ENCODE measurements at regions not wholly inside any gene's neighbourhood (a gene's known extent, or its start where the extent isn't known, plus 50 kb on each side); places are given as distances from the start of the nearest gene placed in this dataset.
"Not testable (repeated sequence)": the region's sequence is repeated elsewhere in the genome, so short reads cannot be mapped to it uniquely, and the experiment has no call there.

DNA sequence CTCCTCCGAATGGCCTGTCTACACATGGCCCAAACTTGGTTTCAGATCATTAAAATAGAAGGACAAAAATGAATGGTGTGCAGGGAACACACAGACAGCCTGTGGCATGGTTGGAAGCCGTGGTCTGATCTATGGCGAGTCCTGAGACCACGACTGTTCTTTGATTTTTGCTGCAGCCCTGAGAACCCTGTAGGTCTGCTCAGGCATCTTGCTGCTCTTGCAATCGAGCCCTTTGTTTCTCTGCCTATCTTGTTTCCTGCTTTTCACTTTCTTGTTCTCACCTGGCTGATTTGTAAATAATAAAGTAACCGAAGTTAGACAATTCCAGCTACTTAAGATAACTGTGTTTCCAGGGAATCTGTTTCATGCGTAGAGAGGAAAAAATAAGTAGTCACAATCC lies 54.1 kb upstream of the NBPF9 start:
- not testable (repeated sequence) for DNase-seq (ENCODE audit: low read depth)

DNA sequence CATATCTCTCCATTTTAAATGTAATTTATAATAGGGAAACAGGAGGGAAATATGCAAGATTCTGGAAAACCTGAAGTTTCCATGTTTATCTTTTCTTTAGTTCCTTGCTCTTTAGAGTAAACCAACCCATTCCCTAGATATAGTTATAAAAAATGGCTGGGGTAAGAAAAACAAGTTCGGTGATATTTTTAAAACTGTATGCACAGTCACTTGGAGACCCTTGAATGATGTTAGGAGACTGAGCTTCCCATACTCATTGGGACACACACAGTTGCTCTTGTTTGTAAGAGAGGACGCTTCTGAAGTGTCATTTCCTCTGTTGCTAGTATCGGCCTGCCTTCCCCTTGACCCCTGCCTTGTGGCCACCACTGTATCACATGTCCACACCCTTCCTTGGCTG lies 55.0 kb upstream of the NBPF9 start:
- DNase-seq (ENCODE audit: low read depth): not testable (repeated sequence)

- DNase-seq (ENCODE audit: low read depth): not testable (repeated sequence)
Observed at GRCh38 chr1:149163063-149163444, 59.7 kb upstream of the NBPF9 start.

GRCh38 chr1:149174765-149175164 lies 71.4 kb upstream of the NBPF9 start:
- DNase-seq (ENCODE audit: low read depth): not testable (repeated sequence)

DNA sequence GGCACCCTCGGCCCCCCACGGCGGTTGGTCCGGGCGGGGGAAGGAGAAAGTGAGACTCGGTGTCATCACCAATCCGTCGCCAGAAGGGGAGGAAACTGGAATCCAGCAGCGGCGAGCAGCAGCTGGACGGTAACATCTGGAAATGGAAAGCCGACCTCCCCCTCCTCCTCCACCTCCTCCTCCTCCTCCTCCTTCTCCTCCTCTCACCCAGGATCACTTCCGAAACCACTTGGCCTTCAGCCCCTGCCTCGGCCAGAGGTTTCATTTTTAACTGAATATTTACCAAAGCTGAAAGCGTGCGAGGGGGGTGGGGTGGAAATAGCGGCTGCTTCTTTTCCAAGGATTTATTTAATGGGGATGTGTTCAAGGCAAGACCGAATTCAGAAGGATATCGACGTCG lies 72.5 kb upstream of the NBPF9 start:
- not testable (repeated sequence) for DNase-seq (ENCODE audit: low read depth)

DNA sequence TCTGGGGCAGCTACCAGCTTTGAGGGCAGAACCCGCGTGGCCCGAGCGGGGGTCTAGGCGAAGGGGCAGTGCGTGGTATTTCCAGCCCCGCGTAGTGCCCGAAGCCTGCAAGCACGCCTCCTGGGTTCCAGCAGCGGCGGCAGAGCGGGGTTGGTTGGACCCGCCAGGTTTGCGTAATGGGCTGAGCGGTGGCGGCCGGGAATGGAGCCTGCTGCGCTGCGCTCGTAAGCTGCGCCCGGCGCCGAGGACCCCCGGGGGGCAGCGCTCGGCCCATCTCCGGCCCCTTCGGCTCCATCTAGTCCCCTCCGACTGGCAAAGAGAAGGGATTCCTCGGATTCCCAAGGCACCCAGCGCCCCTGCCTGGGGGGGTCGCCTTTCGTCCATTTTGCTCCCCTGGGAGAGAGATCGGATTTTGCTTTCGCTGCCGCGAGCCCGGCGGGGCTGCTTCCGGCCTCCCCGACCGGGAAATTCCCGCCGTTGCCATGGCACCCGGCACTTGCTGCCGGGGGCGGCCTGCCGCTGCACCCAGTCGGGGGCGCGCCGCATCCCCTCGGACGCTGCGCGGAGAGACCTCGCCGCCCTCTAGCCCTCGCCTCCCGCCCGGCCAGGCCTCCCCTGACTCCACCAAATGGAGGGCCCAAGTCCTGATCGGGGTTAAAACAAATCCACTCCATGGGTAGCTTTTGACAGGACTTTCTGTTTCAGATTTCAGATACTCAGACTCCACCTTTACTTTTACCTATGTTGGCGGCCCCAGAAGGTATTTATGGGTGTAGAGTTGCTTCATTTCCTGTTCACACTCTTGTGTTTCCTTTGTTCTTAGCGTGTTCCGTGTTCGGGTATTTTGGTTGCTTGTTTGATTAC lies 73.3 kb upstream of the NBPF9 start:
- DNase-seq (ENCODE audit: low read depth): peak; percentile 11

GRCh38 chr1:149190742-149191141 lies 87.4 kb upstream of the NBPF9 start:
- DNase-seq (ENCODE audit: low read depth): not testable (repeated sequence)

DNA sequence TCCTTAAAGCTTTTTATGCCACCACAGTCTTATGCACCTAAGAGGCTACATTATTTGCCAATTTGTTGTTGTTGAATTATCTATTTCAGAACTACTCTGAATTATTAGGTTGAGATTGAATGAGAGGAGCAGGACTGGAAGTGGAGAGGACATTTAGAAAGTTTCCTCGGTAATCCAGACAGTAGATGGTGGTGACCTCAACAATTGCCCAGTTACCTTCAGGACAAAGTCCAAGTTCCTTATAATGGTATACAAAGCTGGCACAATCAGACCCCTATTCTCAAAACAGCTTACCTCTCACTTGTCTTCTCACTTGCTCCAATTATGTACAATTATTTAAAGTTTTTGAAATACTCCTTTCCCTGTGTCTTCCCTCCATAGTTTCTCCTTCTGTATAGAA lies 93.3 kb upstream of the NBPF9 start:
- not testable (repeated sequence) for DNase-seq (ENCODE audit: low read depth)

- DNase-seq (ENCODE audit: low read depth): not testable (repeated sequence)
Observed at GRCh38 chr1:149200567-149200966, 97.2 kb upstream of the NBPF9 start.

GRCh38 chr1:149202283-149202682 lies 98.9 kb upstream of the NBPF9 start:
- not testable (repeated sequence) for DNase-seq (ENCODE audit: low read depth)

GRCh38 chr1:149204396-149204795 lies 101.0 kb upstream of the NBPF9 start:
- not testable (repeated sequence) for DNase-seq (ENCODE audit: low read depth)

DNA sequence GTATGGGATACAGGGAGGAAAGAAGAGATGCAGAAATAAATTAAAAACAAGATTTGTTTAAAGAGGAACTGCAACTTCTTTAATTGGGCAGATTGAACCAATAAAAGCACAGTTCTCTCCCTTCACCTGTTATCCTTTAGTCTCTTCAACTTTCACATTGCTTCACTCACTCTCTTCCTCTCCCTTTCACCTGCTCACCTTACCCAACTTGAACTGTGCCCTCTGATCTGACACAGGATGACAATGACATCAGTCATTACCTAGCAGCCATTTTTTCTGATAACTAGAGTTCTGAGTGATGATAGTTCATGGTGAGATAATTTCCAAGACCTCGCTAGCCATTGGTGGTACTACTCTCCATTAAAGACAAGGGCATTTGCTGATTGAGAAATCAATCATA lies 105.5 kb upstream of the NBPF9 start:
- not testable (repeated sequence) for DNase-seq (ENCODE audit: low read depth)

DNA sequence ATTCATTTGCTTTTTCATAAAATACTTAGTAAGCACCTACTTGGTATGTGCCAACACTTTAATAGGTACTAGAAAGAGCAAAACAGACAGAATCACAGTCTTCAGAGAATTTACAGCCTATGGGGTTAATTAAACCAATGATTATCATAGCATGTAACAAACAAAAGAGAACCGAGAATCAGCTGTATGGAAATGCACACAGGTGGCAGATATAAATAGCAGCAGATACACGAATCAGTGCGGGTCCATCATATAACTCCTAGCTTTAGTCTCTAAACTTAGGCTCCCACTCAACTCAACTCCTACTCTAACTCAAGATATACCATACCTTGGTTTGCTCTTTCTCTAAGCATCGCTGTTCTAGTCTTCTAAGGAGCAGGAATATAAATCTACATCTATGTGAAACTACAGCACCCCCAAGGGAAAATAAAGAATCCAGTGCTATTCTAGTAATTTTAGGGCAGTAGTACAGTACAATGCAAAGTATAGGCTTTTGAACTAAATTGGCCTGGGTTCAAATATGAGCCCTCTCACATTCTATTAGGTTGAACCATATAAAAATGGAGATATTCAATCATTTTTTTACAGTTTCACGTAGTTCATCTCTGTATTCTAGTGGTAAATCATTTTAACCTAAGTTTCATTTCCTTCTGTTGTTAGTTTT lies 108.5 kb upstream of the NBPF9 start:
- DNase-seq (ENCODE audit: low read depth): not testable (repeated sequence)

- not testable (repeated sequence) for DNase-seq (ENCODE audit: low read depth)
Observed at GRCh38 chr1:149212946-149213345, 109.6 kb upstream of the NBPF9 start.

DNA sequence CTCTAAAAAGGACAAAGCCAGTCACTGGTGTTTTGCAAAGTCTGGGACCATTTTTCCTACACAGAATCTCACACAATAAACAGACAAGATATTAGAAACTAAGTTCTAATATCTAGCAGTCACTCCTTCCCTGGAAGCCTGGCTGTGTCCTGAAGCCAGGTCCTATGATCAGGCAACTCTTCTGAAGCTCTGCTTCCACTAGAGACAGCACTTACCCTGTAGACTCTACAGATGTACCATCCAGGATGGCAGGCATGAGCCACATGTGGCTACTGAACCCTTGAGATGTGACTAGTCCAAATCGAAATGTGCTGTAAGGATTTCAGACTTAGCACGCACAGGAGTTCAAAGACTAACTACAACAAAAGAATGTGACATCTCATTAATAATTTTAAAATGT lies 110.3 kb upstream of the NBPF9 start:
- not testable (repeated sequence) for DNase-seq (ENCODE audit: low read depth)

DNA sequence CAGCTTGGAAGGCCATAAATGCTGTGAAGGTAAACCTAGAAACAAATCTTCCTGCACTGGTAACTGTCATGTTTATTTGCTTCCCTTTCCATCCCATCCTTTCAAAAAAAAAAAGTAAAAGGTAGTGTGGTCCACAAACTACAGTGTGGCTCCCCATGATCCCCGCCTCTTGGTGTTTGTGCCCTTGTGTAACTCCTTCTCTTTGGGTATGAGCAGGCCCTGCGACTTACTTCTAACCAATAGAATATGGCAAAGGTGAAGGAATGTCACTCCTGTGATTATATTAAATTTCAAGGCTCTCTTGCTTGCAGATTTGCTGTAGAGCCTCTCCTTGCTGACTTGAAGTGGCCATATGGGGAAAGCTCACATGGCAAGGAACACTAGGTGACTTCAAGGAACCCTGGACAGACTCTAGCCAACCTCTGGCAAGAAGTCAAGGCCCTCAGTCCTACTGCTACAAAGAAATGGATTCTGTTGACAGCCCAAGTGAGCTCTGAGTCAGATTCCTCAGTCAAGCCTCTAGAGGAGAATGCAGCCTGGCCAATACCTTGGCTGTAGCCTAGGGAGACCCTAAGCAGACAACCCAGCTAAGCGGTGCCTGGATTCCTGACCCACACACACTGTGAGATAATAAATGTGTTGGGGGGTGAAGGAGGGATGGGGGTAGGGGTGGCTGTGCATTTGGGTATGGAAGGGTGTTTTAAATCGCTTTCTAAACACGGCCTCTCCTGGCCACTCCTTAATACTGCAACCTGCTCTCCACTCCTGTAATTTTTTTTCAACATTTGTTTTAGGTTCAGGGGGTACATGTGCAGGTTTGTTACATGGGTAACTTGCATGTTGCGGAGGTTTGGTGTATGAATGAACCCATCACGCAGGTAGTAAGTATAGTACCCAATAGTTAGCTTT lies 115.0 kb upstream of the NBPF9 start:
- DNase-seq (ENCODE audit: low read depth): not testable (repeated sequence)

DNA sequence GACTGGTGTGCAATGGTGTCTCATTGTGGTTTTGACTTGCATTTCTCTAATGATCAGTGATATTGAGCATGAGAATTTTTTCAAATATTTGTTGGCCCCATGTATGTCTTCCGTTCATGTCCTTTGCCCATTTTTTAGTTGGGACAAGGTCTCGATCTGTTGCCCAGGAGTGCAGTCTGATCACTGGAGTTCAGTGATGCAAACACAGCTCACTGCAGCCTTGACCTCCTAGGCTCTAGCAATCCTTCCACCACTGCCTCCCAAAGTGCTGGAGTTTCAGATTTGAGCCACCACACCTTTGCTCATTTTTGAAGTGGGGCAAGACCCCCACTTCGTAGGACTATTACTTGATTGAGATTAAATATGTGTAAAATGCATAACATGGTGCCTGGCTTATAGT lies 116.2 kb upstream of the NBPF9 start:
- DNase-seq (ENCODE audit: low read depth): not testable (repeated sequence)

- not testable (repeated sequence) for DNase-seq (ENCODE audit: low read depth)
Observed at GRCh38 chr1:149220463-149221074, 117.2 kb upstream of the NBPF9 start.

DNA sequence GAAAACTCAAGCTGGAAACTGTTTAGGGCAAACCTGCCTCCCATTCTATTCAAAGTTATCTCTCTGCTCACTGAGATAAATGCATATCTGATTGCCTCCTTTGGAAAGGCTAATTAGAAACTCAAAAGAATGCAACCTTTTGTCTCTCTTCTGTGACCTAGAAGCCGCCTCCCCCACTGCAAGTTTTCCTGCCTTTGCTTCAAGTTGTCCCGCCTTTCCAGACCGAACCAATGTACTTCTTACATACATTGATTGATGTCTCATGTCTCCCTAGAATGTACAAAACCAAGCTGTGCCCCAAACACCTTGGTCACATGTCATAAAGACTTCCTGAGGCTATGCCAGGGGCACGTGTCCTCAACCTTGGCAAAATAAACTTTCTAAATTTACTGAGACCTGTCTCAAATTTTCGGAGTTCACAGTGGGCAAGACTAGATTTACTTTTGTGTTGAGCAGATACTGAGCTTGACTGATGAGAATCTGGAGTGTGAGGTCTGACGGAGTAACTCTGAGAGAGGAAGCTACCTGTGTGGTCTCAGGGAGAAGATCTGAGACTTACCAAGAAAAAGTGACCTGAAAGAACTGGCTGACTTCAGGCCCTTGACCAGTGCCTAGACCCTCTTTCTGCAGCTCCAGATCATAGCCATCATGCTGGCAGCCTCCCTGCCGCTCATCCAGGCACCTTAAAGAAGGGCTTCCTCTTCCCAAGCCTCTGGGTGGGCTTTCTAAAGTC lies 124.7 kb upstream of the NBPF9 start:
- not testable (repeated sequence) for DNase-seq (ENCODE audit: low read depth)

- not testable (repeated sequence) for DNase-seq (ENCODE audit: low read depth)
Observed at GRCh38 chr1:149228672-149229585, 125.6 kb upstream of the NBPF9 start.

All from stimulated activated CD8-positive, alpha-beta memory T cell treated with anti-CD3 and anti-CD28 coated beads, Interleukin-15, amount 100 ng/mL, for 24 hours (primary cell).